GM19035 (cell line): ENCODE measurements at regions not wholly inside any gene's neighbourhood (a gene's known extent, or its start where the extent isn't known, plus 50 kb on each side); places are given as distances from the start of the nearest gene placed in this dataset.
"Not testable (repeated sequence)": the region's sequence is repeated elsewhere in the genome, so short reads cannot be mapped to it uniquely, and the experiment has no call there.

Experiments
- ATAC-seq: cut with Tn5 transposase; IDR thresholded peaks from one replicate; pipeline ENCODE4 v1.9.1; 2021; ENCODE audit not compliant: unreplicated experiment

DNA sequence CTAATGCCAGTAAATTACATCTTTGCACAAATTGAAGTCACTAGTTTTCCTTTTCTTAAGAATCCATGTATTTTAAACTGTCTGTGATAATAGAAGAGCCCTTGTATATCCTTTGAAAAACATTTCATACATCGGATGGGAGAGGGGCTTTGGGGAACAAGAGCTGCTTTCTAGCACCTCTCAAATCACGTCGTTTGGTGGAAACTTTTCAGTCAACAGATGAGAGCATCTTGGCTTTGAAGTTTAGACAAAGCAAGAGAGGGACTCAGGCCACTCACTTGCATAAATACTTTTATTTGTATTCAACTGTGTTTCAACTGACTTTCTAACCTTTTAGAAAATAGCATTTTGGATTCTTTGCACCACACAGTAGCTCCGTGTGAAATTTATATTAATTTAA lies 502.3 kb upstream of the IMPG1 start:
- no peak for ATAC-seq

DNA sequence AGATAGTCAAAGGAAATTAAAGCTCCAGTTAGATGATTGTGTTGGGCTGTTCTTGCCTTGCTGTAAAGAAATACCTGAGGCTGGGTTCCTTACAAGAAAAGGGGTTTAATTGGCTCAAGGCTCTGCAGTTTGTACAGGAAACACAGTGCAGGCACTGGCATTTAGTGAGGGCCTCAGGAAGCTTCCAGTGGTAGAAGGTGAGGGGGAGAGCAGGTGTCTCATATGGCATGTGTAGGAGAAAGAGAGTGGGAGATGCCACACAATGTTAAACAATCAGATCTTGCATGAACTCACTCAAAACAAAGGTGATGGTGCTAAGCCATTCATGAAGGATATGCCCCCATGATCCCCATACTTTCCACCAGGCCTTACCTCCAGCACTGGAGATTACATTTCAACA lies 493.5 kb upstream of the IMPG1 start:
- ATAC-seq = no peak

DNA sequence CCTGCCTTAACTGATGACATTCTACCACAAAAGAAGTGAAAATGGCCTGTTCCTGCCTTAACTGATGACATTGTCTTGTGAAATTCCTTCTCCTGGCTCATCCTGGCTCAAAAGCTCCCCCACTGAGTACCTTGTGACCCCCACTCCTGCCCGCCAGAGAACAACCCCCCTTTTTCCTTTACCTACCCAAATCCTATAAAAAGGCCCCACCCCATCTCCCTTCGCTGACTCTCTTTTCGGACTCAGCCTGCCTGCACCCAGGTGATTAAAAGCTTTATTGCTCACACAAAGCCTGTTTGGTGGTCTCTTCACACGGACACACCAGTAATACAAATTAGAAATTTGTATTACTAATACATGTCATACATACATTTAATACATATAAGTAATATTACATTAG lies 489.9 kb upstream of the IMPG1 start:
- not testable (repeated sequence) for ATAC-seq

DNA sequence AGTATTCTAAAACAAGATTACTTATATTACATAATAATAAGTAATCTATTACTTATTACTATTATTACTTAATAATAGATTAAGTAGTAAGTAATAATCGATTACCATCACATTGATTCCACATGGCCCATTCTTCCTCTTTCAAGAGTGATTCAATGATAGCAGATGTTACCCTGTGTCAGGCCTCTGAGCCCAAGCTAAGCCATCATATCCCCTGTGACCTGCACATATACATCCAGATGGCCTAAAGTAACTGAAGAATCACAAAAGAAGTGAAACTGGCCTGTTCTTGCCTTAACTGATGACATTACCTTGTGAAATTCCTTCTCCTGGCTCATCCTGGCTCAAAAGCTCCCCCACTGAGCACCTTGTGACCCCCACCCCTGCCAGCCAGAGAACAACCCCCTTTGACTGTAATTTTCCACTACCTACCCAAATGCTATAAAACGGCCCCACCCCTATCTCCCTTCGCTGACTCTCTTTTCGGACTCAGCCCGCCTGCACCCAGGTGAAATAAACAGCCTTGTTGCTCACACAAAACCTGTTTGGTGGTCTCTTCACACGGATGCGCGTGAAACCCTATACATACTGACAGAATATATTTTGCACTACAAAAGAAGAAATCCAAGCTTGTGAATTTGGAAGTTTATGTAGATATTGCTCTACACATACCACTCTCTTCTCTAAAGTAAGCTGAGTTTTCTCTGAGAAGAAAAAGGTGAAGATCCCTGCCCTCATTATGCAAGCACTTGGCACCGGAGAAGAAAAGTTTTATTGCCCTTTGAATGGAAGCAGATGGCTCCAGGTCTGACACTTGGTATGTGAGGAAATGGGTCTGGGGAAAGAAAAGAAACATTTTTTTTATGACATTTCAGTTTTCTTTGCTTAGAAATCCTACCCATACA lies 488.6 kb upstream of the IMPG1 start:
- not testable (repeated sequence) for ATAC-seq

DNA sequence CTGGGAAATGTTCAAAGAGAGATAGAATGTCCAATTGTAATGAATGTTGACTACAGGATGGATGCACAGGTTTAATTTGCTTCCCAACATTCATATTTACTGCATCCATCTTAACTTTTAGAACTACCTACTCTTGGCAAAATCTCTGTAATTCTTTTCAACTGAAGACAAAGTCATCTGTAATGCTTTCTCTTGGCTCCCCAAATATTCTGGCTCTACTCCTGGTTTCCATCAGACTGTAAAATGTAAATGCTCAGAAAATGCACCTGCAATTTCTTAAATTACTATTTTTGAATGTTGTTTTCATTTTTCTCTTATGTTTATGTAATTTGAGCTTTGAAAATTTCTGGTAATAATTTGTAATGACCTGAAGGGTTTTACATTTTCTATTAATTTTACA lies 480.8 kb upstream of the IMPG1 start:
- ATAC-seq = no peak

DNA sequence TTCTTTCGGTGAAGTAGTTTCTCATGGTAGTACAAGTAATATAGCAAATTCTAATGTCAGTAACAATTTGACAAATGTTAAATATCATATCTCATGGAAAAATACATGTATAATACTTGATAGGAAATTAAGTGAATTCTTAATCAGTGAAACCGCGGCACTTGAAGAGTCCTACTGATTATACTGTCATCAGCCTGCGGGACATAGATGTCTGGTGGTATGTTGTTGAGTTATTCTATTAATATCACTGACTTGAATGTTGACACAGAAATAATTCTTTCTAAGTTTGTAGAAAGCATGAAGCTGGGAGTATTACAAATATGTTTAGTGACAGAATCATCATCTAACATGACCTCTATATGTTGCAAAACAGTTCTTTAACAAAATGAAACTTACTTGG lies 479.8 kb upstream of the IMPG1 start:
- no peak for ATAC-seq

DNA sequence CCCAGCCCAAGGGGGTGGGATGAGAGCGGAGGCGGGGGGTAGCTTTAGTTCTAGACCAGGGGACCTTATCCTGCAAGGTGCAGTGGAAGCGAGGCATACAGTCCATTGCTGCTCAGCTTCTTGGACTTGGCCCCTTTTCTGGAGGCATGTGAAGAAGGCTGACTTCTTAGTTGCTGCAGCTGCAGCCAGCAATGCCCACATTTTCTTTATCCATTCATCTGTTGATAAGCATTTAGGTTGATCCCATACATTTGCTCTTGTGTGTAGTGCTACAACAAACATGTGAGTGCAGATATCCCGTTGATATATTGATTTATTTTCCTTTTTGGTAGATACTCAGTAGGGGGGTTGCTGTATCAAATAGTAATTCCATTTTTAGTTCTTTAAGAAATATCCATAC lies 461.2 kb upstream of the IMPG1 start:
- ATAC-seq = no peak

DNA sequence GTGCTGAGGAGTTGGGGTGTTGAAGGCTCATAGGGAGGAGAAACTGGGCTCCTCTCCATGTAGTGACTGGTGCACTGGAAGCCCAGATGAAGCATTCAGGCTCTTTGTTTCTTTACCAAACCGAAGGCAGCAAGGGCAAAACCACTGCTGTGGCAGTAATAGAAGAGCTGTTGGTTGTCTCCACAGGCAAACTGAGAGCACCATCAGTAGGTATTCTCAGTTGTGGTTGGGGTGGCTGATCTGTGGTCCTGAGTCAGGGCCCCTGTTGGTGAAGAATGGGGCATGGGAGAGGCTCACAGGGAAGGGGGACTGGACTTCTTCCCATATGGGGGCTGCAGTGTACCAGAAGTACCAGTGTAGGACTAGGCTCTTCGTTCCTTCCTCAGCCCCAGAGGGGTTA lies 460.2 kb upstream of the IMPG1 start:
- ATAC-seq = no peak

DNA sequence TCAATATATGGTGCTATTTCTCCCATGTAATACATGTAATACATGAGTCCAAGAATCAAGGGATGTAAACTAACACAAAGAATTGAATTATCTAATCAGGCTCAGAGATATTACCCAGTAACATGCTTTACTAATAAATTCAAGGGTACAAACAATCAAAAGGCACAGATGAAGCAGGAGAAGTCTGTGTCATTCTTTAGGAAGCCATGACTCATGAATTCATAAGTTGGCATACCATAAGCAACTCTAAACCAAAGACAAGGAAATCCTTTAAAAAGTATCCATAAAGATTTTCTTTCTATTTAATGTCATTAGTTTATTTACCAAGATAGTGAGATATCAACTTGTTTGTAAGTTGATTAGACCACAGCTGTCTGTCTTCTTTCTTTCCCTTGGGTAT lies 446.0 kb upstream of the IMPG1 start:
- ATAC-seq = no peak

DNA sequence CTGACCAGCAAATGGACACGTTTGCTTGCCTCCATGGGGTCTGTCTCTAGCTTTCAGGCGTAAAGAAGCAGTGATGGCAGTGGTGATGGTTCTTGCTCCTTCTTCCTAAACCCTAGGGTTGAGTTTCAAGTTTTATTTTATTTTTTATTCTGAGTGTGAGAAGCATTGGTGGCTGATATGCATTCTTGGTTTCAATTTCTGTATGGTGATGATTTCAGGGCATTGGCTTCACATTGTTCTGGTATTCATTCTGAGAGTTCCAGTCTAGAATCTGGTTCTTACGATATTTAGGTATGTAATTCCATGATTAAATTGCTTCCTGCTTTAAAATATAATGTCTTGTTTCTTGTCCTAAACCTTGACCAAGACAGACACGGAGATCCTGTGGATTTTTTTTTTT lies 444.5 kb upstream of the IMPG1 start:
- ATAC-seq = no peak

DNA sequence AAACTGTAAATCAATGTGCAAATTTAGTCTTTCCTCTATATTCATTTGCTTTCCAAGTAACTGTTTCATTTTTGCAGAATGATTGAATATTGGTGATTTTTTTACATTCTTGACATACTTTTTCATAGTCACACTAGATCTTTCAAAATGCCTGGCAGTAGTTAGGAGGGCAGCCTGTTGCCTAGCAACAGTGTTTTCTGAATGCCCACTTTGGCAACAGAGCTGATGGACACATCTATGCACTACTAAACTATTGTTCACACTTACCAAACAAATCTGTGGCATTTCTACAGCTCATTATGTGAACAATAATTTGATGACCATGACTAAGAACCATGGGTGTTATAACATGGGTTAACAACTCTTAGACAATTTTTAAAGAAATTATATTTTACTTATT lies 438.0 kb upstream of the IMPG1 start:
- no peak for ATAC-seq

DNA sequence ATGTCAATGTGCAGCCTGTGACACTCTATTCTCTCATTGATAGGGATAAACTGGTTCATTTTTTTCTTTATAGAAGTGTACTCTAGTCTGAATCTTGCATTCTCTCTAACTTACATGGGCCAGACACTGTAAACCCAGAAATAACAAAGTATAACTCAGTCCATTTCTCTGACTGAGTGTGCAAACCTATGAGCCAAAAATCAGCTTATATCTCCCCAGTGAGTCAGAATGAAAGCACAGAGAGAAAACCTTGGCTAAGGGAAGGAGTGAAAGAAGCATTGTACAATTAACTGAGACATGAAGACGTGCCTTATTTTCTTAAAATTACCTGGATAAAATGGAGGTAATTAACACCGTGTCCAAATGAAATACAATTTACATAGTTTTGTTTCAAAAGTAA lies 436.9 kb upstream of the IMPG1 start:
- ATAC-seq = no peak

DNA sequence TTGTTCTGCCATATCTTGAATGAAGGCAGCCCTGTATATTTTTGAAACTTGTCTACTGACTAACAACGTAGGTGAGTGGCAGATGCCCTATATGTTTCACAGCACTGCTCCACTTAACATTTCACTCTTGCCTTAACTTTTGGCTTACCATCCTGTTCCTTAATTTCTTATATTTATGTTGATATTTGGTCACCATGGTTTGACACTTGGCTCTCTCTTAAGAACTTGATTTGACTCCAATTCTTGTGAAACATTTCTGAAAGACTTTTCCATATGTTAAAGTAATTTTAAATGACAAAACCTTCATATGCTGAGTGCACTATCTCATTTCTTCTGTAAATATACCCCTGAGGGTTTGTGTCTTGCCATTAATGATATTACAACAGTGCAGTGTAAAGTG lies 434.3 kb upstream of the IMPG1 start:
- ATAC-seq = no peak

DNA sequence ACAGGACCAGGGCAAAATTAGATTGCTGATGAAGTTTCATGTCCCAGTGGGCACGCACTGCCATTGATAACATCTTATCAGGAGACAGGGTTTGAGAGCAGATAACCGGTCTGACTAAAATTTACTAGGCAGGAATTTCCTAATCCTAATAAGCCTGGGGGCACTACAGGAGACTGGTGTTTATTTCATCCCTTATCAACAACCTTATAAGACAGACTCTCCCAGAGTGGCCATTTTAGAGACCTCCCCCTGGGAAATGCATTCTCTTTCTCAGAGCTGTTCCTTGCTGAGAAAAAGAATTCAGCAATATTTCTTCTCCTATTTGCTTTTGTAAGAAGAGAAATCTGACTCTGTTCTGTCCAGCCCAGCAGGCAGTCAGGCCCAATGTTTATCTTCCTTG lies 423.4 kb upstream of the IMPG1 start:
- no peak for ATAC-seq

DNA sequence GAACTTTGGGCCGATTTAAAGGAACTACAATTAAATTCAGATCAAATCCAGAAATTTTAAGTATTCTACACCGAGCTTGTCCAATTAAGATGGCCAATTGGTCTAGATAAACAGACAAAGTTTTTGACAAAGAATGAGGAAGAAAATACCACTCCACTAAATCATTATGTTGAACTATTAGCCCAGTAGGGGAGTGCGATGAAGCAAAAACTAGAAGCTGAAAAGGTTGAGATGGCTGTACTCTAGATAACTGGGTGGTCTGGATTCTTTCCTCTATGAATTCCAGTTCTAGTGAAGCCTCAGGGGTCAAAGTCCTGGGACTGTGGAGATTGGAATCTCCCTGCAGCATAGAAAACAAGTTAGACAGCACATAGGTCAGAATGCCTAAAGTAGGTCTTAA lies 418.9 kb upstream of the IMPG1 start:
- not testable (repeated sequence) for ATAC-seq

DNA sequence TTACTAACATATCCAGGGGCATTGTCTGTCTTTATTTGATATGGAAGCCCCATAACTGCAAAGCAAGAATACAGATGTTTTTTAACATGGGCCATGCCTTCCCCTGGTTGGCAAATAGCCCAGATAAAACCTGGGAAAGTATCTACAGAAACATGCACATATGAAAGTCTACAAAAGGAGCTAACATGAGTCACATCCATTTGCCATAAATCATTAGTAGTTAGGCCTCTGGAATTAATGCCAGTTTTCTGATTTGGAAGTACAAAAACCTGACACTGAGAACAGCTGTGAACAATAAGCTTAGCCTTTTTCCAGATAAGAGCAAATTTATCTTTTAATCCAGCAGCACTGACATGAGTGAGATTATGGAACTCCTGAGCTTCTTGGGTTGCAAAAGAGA lies 418.0 kb upstream of the IMPG1 start:
- no peak for ATAC-seq

DNA sequence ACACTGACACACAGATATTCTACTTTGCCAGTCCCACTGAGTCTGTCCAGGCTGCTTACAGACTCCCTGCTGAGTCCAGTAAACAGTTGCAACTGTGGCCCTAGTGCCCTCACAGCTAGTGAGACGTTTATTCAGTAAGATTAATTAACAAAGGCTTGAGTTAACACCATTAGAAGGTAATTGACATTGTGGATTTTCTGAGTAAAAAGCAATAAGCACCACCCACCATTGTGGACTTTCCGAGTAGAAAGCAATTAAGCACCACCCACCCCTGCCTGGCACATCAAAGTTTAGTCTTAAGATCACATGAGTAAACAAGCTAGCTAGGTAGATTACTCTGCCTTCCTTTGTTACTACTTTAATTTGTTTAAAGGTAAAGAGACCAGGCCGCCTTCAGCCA lies 408.6 kb upstream of the IMPG1 start:
- no peak for ATAC-seq

DNA sequence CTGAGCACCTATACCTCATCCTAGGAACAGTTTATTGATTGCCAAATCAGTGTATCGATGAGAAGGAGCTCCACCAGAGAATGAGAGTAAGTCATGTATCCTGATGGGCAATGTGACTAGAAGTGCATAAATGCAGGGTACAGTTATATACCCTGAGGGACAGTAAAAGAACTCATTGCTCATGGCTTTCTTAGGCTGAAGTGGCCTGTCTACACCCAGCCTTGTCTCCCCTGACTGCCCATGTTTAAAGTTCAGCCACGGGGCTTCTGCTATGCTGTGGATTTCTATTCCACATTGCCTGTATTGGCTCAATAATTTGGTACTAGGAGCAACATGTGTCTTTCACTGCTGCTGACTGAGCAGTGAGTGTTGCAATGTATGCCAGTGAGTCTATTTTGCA lies 400.4 kb upstream of the IMPG1 start:
- no peak for ATAC-seq

DNA sequence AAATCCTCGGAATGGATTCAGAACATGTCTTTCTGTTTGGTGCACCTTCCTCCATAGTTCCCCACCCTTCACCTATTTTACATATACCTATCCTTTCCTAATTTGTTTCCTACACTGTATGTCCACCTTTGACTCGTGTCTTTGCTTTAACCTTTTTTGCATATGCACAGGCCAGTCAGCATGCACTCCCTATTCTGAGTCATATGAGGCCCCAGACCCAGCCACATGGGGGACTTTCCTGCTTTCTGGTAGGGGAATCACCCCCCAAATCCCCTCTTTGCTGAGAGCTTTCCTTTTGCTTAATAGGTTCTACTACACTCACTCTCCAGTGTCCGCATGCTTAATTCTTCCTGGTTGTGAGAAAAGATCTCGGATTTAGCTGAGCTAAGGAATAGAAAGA lies 393.8 kb upstream of the IMPG1 start:
- peak; percentile 62 for ATAC-seq

DNA sequence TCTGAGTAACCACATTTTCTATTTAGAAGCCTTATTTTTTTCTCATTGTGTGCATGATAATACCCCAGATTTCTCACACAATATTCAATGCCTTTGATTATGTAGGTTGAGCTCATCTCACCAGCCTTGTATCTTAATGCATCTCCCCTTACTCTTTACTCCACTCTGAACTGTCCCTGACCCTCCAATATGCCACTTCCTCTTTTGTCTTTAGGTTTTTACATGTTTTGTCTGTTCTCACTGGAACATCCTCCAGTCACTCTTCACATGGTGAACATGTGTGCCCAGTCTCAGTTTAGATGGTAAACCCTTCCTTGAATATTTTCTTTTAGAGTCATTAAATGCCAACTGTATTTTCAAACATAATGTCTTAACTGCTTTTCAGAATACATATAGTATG lies 392.9 kb upstream of the IMPG1 start:
- no peak for ATAC-seq

DNA sequence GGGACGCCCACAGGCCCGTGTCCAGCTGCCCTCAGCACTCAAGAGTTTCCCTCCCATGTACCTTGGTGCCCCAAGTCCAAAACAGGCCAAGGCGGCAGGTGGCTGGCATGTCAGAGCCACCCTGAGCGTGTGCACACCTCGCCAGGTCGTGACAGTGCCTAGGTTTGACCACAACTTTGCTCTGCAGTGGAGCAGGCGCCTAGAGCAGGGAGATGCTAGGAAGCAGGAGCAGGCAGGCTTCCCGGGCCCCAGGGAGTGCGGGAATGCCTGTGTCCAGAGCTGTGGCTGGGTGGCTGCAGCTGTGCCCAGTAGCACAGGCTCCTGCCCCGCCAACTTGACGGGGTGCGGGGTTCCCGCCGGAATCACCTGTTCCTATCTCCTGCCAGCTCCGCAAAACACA lies 380.8 kb upstream of the IMPG1 start:
- no peak for ATAC-seq

DNA sequence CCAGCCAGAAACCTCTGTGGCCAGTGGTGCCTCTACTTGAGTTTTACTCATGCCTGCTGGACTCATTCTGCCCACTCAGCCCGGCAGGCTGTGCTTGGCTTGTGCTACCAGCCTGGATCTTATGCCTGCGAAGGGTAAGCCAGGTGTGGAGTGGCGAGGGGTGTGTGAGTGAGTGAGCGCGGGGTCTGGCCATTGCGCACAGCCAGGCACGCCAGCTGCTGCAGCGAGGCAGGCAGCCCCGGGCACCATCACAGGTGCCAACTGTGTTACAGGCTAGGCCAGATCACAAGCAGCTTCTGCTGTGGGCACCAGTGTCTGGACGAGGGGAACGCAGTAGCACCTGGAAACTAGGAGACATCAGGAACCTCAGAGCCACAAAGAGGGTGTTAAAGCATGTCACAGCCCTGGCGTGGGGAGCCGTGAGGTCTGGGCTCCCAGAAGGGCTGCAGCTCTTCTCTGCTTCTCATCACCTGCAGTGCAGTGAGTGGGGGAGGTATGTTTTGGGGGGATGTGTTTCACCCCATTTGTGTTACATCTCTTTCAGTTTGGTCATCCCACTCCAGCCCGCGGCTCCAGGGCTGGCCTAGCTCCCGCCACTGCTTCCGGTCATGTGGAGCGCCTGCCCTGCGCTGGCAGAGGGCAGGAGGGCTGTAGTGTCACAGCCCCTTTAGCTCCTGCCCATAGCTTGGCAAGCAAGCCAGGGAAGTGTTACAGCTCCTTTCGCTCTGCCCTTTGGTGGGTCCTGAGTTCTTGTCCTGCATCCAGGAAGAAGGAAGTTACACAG lies 379.7 kb upstream of the IMPG1 start:
- ATAC-seq = no peak
